ENCODE measurements at regions not wholly inside any gene's neighbourhood (a gene's known extent, or its start where the extent isn't known, plus 50 kb on each side); places are given as distances from the start of the nearest gene placed in this dataset.
A peak's percentile ranks its signal among the peaks of the same experiment; 100 is the strongest.

GRCh38 chr11:134542401-134543165, 130.5 kb upstream of the B3GAT1 start:
- Mint-ChIP-seq H3K36me3 (no peaks in the 10 kb centered on the region), H3K9me3 (peaks cover 0 to 5% (median 0%) of the 10 kb centered on the region in 9 donors), H3K4me1 (peaks cover 0 to 3% (median under 1%) of the 10 kb centered on the region in 4 donors), H3K27ac (no peak overlapping the region), H3K27me3 (peaks cover 11 to 33% (median 31%) of the 10 kb centered on the region in 5 donors), H3K4me3 (no peak overlapping the region)
- ATAC-seq (no peak), DNase-seq (no peak)
- POLR2A ChIA-PET, result no interaction called here

- H3K36me3 Mint-ChIP-seq, result no peaks in the 10 kb centered on the region
- no peak overlapping the region for H3K27ac Mint-ChIP-seq
- POLR2A ChIA-PET, result no interaction called here
- ATAC-seq, result no peak
- H3K9me3 Mint-ChIP-seq, result peaks cover 0 to 5% (median 0%) of the 10 kb centered on the region in 9 donors
- H3K4me1 Mint-ChIP-seq, result peaks cover 0 to 5% (median 3%) of the 10 kb centered on the region in 4 donors
- no peak overlapping the region for H3K4me3 Mint-ChIP-seq
- H3K27me3 Mint-ChIP-seq, result peaks cover 14 to 38% (median 35%) of the 10 kb centered on the region in 5 donors
- DNase-seq, result no peak
Observed at GRCh38 chr11:134541951-134542350, 129.9 kb upstream of the B3GAT1 start.

GRCh38 chr11:134541355-134541754, 129.3 kb upstream of the B3GAT1 start:
- POLR2A ChIA-PET, result no interaction called here
- Mint-ChIP-seq H3K27me3 (peaks cover 14 to 38% (median 37%) of the 10 kb centered on the region in 5 donors), H3K4me1 (peaks cover 4 to 7% (median 4%) of the 10 kb centered on the region in 4 donors), H3K9me3 (peaks cover 0 to 5% (median 0%) of the 10 kb centered on the region in 9 donors), H3K36me3 (no peaks in the 10 kb centered on the region), H3K4me3 (no peak overlapping the region), H3K27ac (no peak overlapping the region)
- ATAC-seq, result no peak
- no peak for DNase-seq

GRCh38 chr11:134539285-134539684, 127.2 kb upstream of the B3GAT1 start:
- ATAC-seq (no peak), DNase-seq (no peak)
- peaks cover 12 to 59% (median 37%) of the 10 kb centered on the region in 5 donors for H3K27me3 Mint-ChIP-seq
- POLR2A ChIA-PET, result no interaction called here
- peaks cover 0 to 2% (median 0%) of the 10 kb centered on the region in 9 donors for H3K9me3 Mint-ChIP-seq
- no peaks in the 10 kb centered on the region for H3K36me3 Mint-ChIP-seq
- H3K4me3 Mint-ChIP-seq, result no peak overlapping the region
- no peak overlapping the region for H3K27ac Mint-ChIP-seq
- peaks cover 4 to 7% (median 5%) of the 10 kb centered on the region in 4 donors for H3K4me1 Mint-ChIP-seq

GRCh38 chr11:134538742-134539141, 126.7 kb upstream of the B3GAT1 start:
- POLR2A ChIA-PET, result no interaction called here
- H3K36me3 Mint-ChIP-seq, result no peaks in the 10 kb centered on the region

GRCh38 chr11:134537941-134538340, 125.9 kb upstream of the B3GAT1 start:
- Mint-ChIP-seq H3K36me3 (no peaks in the 10 kb centered on the region), H3K4me1 (peaks cover 4 to 7% (median 5%) of the 10 kb centered on the region in 4 donors), H3K4me3 (no peak overlapping the region), H3K27me3 (peaks cover 12 to 59% (median 35%) of the 10 kb centered on the region in 5 donors), H3K9me3 (peaks cover 0 to 1% (median 0%) of the 10 kb centered on the region in 9 donors), H3K27ac (no peak overlapping the region)
- POLR2A ChIA-PET, result no interaction called here
- ATAC-seq (no peak), DNase-seq (no peak)

More at GRCh38 chr11:134538742-134539141, 126.7 kb upstream of the B3GAT1 start:
- Mint-ChIP-seq H3K27me3 (peaks cover 12 to 64% (median 35%) of the 10 kb centered on the region in 5 donors), H3K4me3 (no peak overlapping the region), H3K4me1 (peaks cover 4 to 7% (median 5%) of the 10 kb centered on the region in 4 donors), H3K9me3 (peaks cover 0 to 1% (median 0%) of the 10 kb centered on the region in 9 donors), H3K27ac (no peak overlapping the region)
- ATAC-seq (no peak), DNase-seq (no peak)

- Mint-ChIP-seq H3K4me3 (no peak overlapping the region), H3K4me1 (peaks cover 4 to 7% (median 5%) of the 10 kb centered on the region in 4 donors), H3K36me3 (no peaks in the 10 kb centered on the region), H3K27ac (no peak overlapping the region), H3K27me3 (peaks cover 12 to 55% (median 35%) of the 10 kb centered on the region in 5 donors), H3K9me3 (peaks cover 0 to 1% (median 0%) of the 10 kb centered on the region in 9 donors)
- no peak for ATAC-seq
- POLR2A ChIA-PET, result no interaction called here
- DNase-seq, result no peak
Observed at GRCh38 chr11:134537296-134537695, 125.3 kb upstream of the B3GAT1 start.

- Mint-ChIP-seq H3K9me3 (peaks cover 0 to 1% (median 0%) of the 10 kb centered on the region in 9 donors), H3K27ac (no peak overlapping the region), H3K27me3 (peaks cover 12 to 55% (median 30%) of the 10 kb centered on the region in 5 donors), H3K4me1 (peaks cover 4 to 7% (median 5%) of the 10 kb centered on the region in 4 donors), H3K4me3 (no peak overlapping the region), H3K36me3 (no peaks in the 10 kb centered on the region)
- no peak for ATAC-seq
- POLR2A ChIA-PET, result no interaction called here
- no peak for DNase-seq
Observed at GRCh38 chr11:134536677-134537076, 124.6 kb upstream of the B3GAT1 start.

- no peak for DNase-seq
- peaks cover 12 to 55% (median 28%) of the 10 kb centered on the region in 5 donors for H3K27me3 Mint-ChIP-seq
- POLR2A ChIA-PET, result no interaction called here
Observed at GRCh38 chr11:134536219-134536618, 124.2 kb upstream of the B3GAT1 start.

GRCh38 chr11:134535029-134536025, 123.3 kb upstream of the B3GAT1 start:
- Mint-ChIP-seq H3K4me3 (peak overlapping the region in 1 of 10 donors; percentile 7), H3K27me3 (peaks cover 14 to 63% (median 31%) of the 10 kb centered on the region in 5 donors), H3K4me1 (peaks cover 4 to 7% (median 5%) of the 10 kb centered on the region in 4 donors), H3K9me3 (no peaks in the 10 kb centered on the region), H3K36me3 (no peaks in the 10 kb centered on the region), H3K27ac (no peak overlapping the region)
- no peak for DNase-seq
- ATAC-seq, result no peak
- POLR2A ChIA-PET, result no interaction called here

More at GRCh38 chr11:134536219-134536618, 124.2 kb upstream of the B3GAT1 start:
- H3K4me1 Mint-ChIP-seq, result peaks cover 4 to 7% (median 5%) of the 10 kb centered on the region in 4 donors
- no peak overlapping the region for H3K27ac Mint-ChIP-seq
- no peak overlapping the region for H3K4me3 Mint-ChIP-seq
- H3K36me3 Mint-ChIP-seq, result no peaks in the 10 kb centered on the region
- no peak for ATAC-seq
- no peaks in the 10 kb centered on the region for H3K9me3 Mint-ChIP-seq

- H3K27me3 Mint-ChIP-seq, result peaks cover 11 to 51% (median 27%) of the 10 kb centered on the region in 5 donors
- H3K4me1 Mint-ChIP-seq, result peaks cover 4 to 7% (median 6%) of the 10 kb centered on the region in 4 donors
- POLR2A ChIA-PET, result no interaction called here
- ATAC-seq (no peak), DNase-seq (no peak)
- no peaks in the 10 kb centered on the region for H3K9me3 Mint-ChIP-seq
- no peak overlapping the region for H3K4me3 Mint-ChIP-seq
- peak overlapping the region in 1 of 10 donors; percentile 49 for H3K27ac Mint-ChIP-seq
- no peaks in the 10 kb centered on the region for H3K36me3 Mint-ChIP-seq
Observed at GRCh38 chr11:134533511-134533910, 121.5 kb upstream of the B3GAT1 start.

- Mint-ChIP-seq H3K9me3 (no peaks in the 10 kb centered on the region), H3K27ac (peak overlapping the region in 1 of 10 donors; percentile 49), H3K27me3 (peaks cover 5 to 51% (median 22%) of the 10 kb centered on the region in 5 donors), H3K4me1 (peaks cover 4 to 7% (median 5%) of the 10 kb centered on the region in 4 donors), H3K36me3 (no peaks in the 10 kb centered on the region), H3K4me3 (no peak overlapping the region)
- POLR2A ChIA-PET, result no interaction called here
- ATAC-seq (no peak), DNase-seq (no peak)
Observed at GRCh38 chr11:134532921-134533421, 120.9 kb upstream of the B3GAT1 start.
